NCI-H748 (cell line): ENCODE measurements at regions not wholly inside any gene's neighbourhood (a gene's known extent, or its start where the extent isn't known, plus 50 kb on each side); places are given as distances from the start of the nearest gene placed in this dataset.
"Not testable (repeated sequence)": the region's sequence is repeated elsewhere in the genome, so short reads cannot be mapped to it uniquely, and the experiment has no call there.

Experiments used
- DNase-seq: peaks from one replicate; lab custom pipeline; 2025; ENCODE audit not compliant: unreplicated experiment; lab: John Stamatoyannopoulos, UW

DNA sequence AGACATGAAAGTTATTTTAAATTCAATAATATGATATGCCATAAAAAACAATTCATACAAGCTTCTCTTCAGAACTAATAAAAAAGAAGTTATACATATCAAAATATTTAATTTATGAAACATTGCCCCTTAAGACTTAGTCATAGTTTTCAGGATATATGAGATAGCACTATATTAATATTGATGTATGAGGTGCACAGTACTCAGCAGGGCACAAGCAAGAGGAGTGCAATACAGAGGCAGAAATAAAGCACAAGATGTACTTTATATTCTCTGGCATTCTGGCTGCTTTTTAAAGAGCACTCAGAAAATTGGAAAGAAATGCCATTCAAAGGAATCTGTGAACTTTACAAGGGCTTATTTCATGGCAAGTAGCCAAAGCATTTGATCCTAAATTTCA lies 274.9 kb downstream of the CPXCR1 start:
- DNase-seq = no peak

- DNase-seq = no peak
Measured at GRCh38 chrX:89033723-89034122, 286.7 kb downstream of the CPXCR1 start.

GRCh38 chrX:89034679-89035078 lies 287.7 kb downstream of the CPXCR1 start:
- no peak for DNase-seq

- no peak for DNase-seq
Measured at GRCh38 chrX:89053223-89053622, 306.2 kb downstream of the CPXCR1 start.

GRCh38 chrX:89099587-89099986 lies 352.6 kb downstream of the CPXCR1 start:
- DNase-seq = not testable (repeated sequence)

DNA sequence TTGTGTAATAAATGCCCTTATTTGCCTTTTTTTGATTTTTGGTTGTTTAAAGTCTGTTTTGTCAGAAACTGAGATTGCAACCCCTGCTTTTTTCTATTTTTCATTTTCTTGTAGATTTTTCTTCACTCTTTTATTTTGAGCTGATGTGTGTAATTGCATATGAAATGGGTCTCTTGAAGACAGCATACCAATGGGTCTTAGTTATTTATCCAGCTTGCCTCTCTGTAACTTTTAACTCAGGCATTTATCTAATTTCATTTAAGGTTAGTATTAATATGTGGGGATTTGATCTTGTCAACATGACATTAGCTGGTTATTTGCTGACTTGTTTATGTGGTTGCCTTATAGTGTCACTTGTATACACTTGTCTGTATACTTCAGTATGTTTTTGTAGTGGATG lies 378.0 kb downstream of the CPXCR1 start:
- DNase-seq = no peak
